Brain microvascular endothelial cell (primary cell): ENCODE measurements at regions not wholly inside any gene's neighbourhood (a gene's known extent, or its start where the extent isn't known, plus 50 kb on each side); places are given as distances from the start of the nearest gene placed in this dataset.

Experiments used
- DNase-seq: peaks from one replicate; pipeline ENCODE4 v3.0.0-alpha.2; 2020
- H3K27ac ChIP-seq: fragments of 250-450 bp; sonication (Bioruptor Pico); 2 replicates; pipeline ENCODE4 v1.5.1; 2020; ENCODE audit warnings: mild to moderate bottlenecking, moderate library complexity
- H3K27me3 ChIP-seq: fragments of 250-450 bp; sonication (Bioruptor Pico); replicated peaks from 2 replicates; pipeline ENCODE4 v1.5.1; 2020; ENCODE audit warnings: mild to moderate bottlenecking
- H3K36me3 ChIP-seq: fragments of 250-450 bp; sonication (Bioruptor Pico); replicated peaks from 2 replicates; pipeline ENCODE4 v1.5.1; 2020; ENCODE audit warnings: mild to moderate bottlenecking
- H3K4me3 ChIP-seq: 2 replicates; pipeline ENCODE4 v1.5.1; 2011; ENCODE audit warnings: low read depth, mild to moderate bottlenecking, control low read depth, low read length, moderate library complexity
- CTCF ChIP-seq: IDR thresholded peaks from 2 replicates; pipeline ENCODE4 v1.5.1; 2011; ENCODE audit warnings: low read depth, mild to moderate bottlenecking, moderate library complexity, low read length, control low read depth, inconsistent platforms; ENCODE audit errors: missing control alignments
- in situ Hi-C: cut with HindIII; loops from 2 replicates; pipeline ENCODE4 v1.10.0; 2017; ENCODE audit warnings: low sequenced_read_pairs, low pct_ligation_motif_present

- no peak for TF ChIP-seq CTCF
- Histone ChIP-seq H3K36me3 (no peaks in the 10 kb centered on the region), H3K27me3 (no peaks in the 10 kb centered on the region), H3K4me3 (no peak overlapping the region), H3K27ac (peak overlapping the region; percentile 84)
- DNase-seq, result peak; percentile 79
- in situ Hi-C loops, result no loop called here
Measured at GRCh38 chr6:11650025-11650696, 112.6 kb downstream of the TMEM170B start.

- peak overlapping the region; percentile 84 for H3K27ac ChIP-seq
- no peak for DNase-seq
Measured at GRCh38 chr6:11650711-11651110, 113.2 kb downstream of the TMEM170B start.

GRCh38 chr6:11653028-11653583 is 115.6 kb downstream of the TMEM170B start:
- peak overlapping the region; percentile 82 for H3K27ac ChIP-seq
- peak; percentile 99 for DNase-seq
- no peak overlapping the region for H3K4me3 ChIP-seq
- no peaks in the 10 kb centered on the region for H3K36me3 ChIP-seq
- TF ChIP-seq CTCF, result no peak
- no peaks in the 10 kb centered on the region for H3K27me3 ChIP-seq
- in situ Hi-C loops, result no loop called here

More at GRCh38 chr6:11650711-11651110, 113.2 kb downstream of the TMEM170B start:
- H3K27me3 ChIP-seq, result no peaks in the 10 kb centered on the region
- TF ChIP-seq CTCF, result no peak
- in situ Hi-C loops, result no loop called here
- no peak overlapping the region for H3K4me3 ChIP-seq
- H3K36me3 ChIP-seq, result no peaks in the 10 kb centered on the region

GRCh38 chr6:11654876-11655275 is 117.3 kb downstream of the TMEM170B start:
- DNase-seq, result peak; percentile 34
- no peak for TF ChIP-seq CTCF
- in situ Hi-C loops, result no loop called here
- Histone ChIP-seq H3K36me3 (no peaks in the 10 kb centered on the region), H3K27me3 (no peaks in the 10 kb centered on the region), H3K4me3 (no peak overlapping the region), H3K27ac (peak overlapping the region; percentile 82)

- no peak for DNase-seq
- TF ChIP-seq CTCF, result no peak
- Histone ChIP-seq H3K27me3 (no peaks in the 10 kb centered on the region), H3K27ac (no peak overlapping the region), H3K4me3 (no peak overlapping the region), H3K36me3 (no peaks in the 10 kb centered on the region)
- in situ Hi-C loops, result no loop called here
Measured at GRCh38 chr6:11656491-11656890, 118.9 kb downstream of the TMEM170B start.

- Histone ChIP-seq H3K27ac (no peak overlapping the region), H3K27me3 (no peaks in the 10 kb centered on the region), H3K4me3 (no peak overlapping the region), H3K36me3 (no peaks in the 10 kb centered on the region)
- TF ChIP-seq CTCF, result no peak
- in situ Hi-C loops, result no loop called here
- no peak for DNase-seq
Measured at GRCh38 chr6:11659757-11660156, 118.8 kb downstream of the ADTRP start.
